PC-9 (cell line): ENCODE measurements at regions not wholly inside any gene's neighbourhood (a gene's known extent, or its start where the extent isn't known, plus 50 kb on each side); places are given as distances from the start of the nearest gene placed in this dataset.

Experiments used
- CTCF ChIP-seq: fragments of 200-600 bp; sonication (generic); conservative IDR thresholded peaks from 2 replicates; pipeline ENCODE4 v1.6.1; 2017; ENCODE audit warnings: mixed run types, antibody characterized with exemption, mild to moderate bottlenecking, moderate library complexity
- EZH2 ChIP-seq: fragments of 200-600 bp; sonication (generic); IDR thresholded peaks from 2 replicates; pipeline ENCODE4 v1.8.0; 2017; ENCODE audit warnings: antibody characterized with exemption, low read depth

GRCh38 chr13:110818747-110819146 is 96.1 kb downstream of the ANKRD10 start:
- TF ChIP-seq CTCF (no peak), EZH2 (no peak)
